K562 (cell line): ENCODE measurements at regions not wholly inside any gene's neighbourhood (a gene's known extent, or its start where the extent isn't known, plus 50 kb on each side); places are given as distances from the start of the nearest gene placed in this dataset.

ENCODE experiments used
- ARID1B ChIP-seq: fragments of 450-650 bp; IDR thresholded peaks from 2 replicates; pipeline ENCODE4 v1.6.1; 2016; ENCODE audit warnings: antibody characterized with exemption, mild to moderate bottlenecking, inconsistent platforms
- CAMTA2 ChIP-seq: fragments of 250-450 bp; sonication (Bioruptor Pico); conservative IDR thresholded peaks from 2 replicates; pipeline ENCODE4 v1.5.1; 2022
- CREBBP ChIP-seq: IDR thresholded peaks from one replicate; pipeline ENCODE4 v1.6.1; 2012; ENCODE audit warnings: low read depth, mild to moderate bottlenecking, control low read depth, inconsistent platforms, low read length
- CXXC5 ChIP-seq: fragments of 250-450 bp; sonication (Bioruptor Pico); IDR thresholded peaks from 2 replicates; pipeline ENCODE4 v1.8.0; 2022; ENCODE audit warnings: inconsistent platforms, mild to moderate bottlenecking, moderate library complexity
- DNMT1 ChIP-seq: fragments of 450-650 bp; IDR thresholded peaks from 2 replicates; pipeline ENCODE4 v1.6.1; 2016; ENCODE audit warnings: antibody characterized with exemption, mild to moderate bottlenecking
- L3MBTL2 ChIP-seq: fragments of 450-650 bp; IDR thresholded peaks from 2 replicates; pipeline ENCODE4 v1.6.1; 2016; ENCODE audit warnings: mild to moderate bottlenecking, moderate library complexity
- NCOR1 ChIP-seq: fragments of 450-650 bp; IDR thresholded peaks from 2 replicates; pipeline ENCODE4 v1.6.1; 2016; ENCODE audit warnings: mild to moderate bottlenecking, moderate library complexity
- PREB ChIP-seq: sonication (generic); formaldehyde crosslinking; IDR thresholded peaks from 2 replicates; pipeline ENCODE4 v1.8.1; 2023; ENCODE audit warnings: mild to moderate bottlenecking, missing genetic modification reagents
- PTTG1 ChIP-seq: fragments of 450-650 bp; IDR thresholded peaks from 2 replicates; pipeline ENCODE4 v1.6.1; 2016; ENCODE audit warnings: low read depth, mild to moderate bottlenecking, missing genetic modification characterization, missing compliant biosample characterization
- RFX1 ChIP-seq: fragments of 450-650 bp; IDR thresholded peaks from 2 replicates; pipeline ENCODE4 v1.6.1; 2016; ENCODE audit warnings: mild to moderate bottlenecking, moderate library complexity
- RNF2 ChIP-seq: sonication (generic); IDR thresholded peaks from 2 replicates; pipeline ENCODE4 v1.6.1; 2016
- SRSF1 ChIP-seq: fragments of 200-400 bp; formaldehyde crosslinking; IDR thresholded peaks from 2 replicates; pipeline ENCODE4 v1.6.1; 2017; ENCODE audit warnings: mild to moderate bottlenecking, low read depth, low read length, moderate library complexity
- ZBTB49 ChIP-seq: sonication (generic); formaldehyde crosslinking; IDR thresholded peaks from 2 replicates; pipeline ENCODE4 v1.8.0; 2022; ENCODE audit warnings: missing genetic modification reagents, mild to moderate bottlenecking, borderline replicate concordance
- ZC3H4 ChIP-seq: sonication (generic); formaldehyde crosslinking; IDR thresholded peaks from 2 replicates; pipeline ENCODE4 v1.9.0; 2021; ENCODE audit warnings: missing genetic modification reagents, borderline replicate concordance
- ZFP91 ChIP-seq: sonication (generic); formaldehyde crosslinking; IDR thresholded peaks from 2 replicates; pipeline ENCODE4 v1.8.0; 2022; ENCODE audit warnings: mild to moderate bottlenecking, missing genetic modification reagents
- ZNF175 ChIP-seq: fragments of 200-800 bp; sonication (Bioruptor generic); IDR thresholded peaks from 2 replicates; pipeline ENCODE4 v1.6.1; 2016; ENCODE audit warnings: low read depth, mild to moderate bottlenecking, missing genetic modification characterization, missing compliant biosample characterization
- ZNF311 ChIP-seq: fragments of 250-450 bp; sonication (Bioruptor Pico); IDR thresholded peaks from 2 replicates; pipeline ENCODE4 v1.4.0; 2020; ENCODE audit warnings: mild to moderate bottlenecking, moderate library complexity
- ZNF436 ChIP-seq: fragments of 250-450, 450-650 bp; sonication (Bioruptor Pico); formaldehyde crosslinking; IDR thresholded peaks from 2 replicates; pipeline ENCODE4 v1.7.0; 2020; ENCODE audit warnings: mild to moderate bottlenecking
- ZNF445 ChIP-seq: fragments of 250-450 bp; sonication (Bioruptor Pico); IDR thresholded peaks from 2 replicates; pipeline ENCODE4 v1.4.0; 2020; ENCODE audit warnings: low read depth, mild to moderate bottlenecking, moderate library complexity
- ZNF778 ChIP-seq: fragments of 450-650 bp; formaldehyde crosslinking; IDR thresholded peaks from 2 replicates; pipeline ENCODE4 v1.4.0; 2020; ENCODE audit warnings: mild to moderate bottlenecking, moderate library complexity
- TF ChIP-seq, protein P1 (sequence below): fragments of 150-350 bp; IDR thresholded peaks from 2 replicates; pipeline ENCODE4 v1.6.1; 2014; ENCODE audit warnings: low read depth, mild to moderate bottlenecking, low read length, borderline replicate concordance

DNA sequence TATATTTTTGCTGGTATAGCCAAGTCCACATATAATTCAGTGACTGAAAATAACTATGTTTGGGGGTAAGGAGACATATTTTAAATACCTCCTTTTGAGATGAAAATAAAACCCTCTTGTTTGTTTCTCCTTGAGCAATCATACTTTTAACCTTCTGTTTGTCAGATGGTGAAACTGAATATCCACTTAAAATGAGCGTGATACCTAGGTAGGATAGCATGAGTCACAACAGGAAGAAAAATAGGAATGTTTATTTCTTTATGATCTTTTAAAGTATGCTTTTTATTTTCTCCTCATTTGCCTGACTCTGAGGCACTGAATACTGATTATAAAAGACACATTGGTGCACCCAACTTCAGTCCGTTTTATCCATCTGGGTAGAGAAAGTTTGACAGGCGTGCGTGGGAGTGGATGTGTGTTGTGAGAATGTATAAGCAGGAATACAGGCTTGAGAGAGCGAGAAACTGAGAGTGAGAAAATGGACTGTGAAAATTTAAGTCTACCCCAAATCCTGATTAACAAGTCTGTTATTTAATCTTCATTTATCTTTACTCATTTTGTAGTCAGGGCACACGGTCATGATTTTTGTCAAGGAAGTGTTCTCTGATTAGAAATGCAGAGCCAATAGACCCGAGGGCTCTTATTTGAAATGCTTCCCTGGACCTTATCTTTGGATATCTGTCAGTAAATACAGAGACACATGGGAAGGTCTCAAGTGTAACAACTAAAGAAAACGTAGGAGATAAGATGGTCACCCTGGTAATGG lies 62.1 kb upstream of the ANTXR2 start (continued):
- TF ChIP-seq CAMTA2 (CRISPR knock-in tag) (no peak), DNMT1 (no peak), PREB (CRISPR knock-in tag) (no peak), ZNF778 (CRISPR knock-in tag) (no peak), CXXC5 (CRISPR knock-in tag) (peak; percentile 17; the same call in 1 of the 2 replicates), ZNF436 (CRISPR knock-in tag) (no peak), RNF2 (0 out of 2 replicates have a peak, but pooled peaks have one; percentile 38), NCOR1 (peak; percentile 39; the same call in 1 of the 2 replicates), ZFP91 (CRISPR knock-in tag) (no peak), SRSF1 (no peak), CREBBP (no peak), PTTG1 (tag) (no peak), ZC3H4 (CRISPR knock-in tag) (no peak), ARID1B (peak; percentile 77), L3MBTL2 (peak; percentile 63; the same call in 1 of the 2 replicates), RFX1 (peak; percentile 81; the same call in 1 of the 2 replicates), ZNF445 (no peak), ZNF175 (peak; percentile 89), ZNF311 (CRISPR knock-in tag) (no peak; the same call in 1 of the 2 replicates), ZBTB49 (CRISPR knock-in tag) (no peak)
- TF ChIP-seq, protein P1, sequence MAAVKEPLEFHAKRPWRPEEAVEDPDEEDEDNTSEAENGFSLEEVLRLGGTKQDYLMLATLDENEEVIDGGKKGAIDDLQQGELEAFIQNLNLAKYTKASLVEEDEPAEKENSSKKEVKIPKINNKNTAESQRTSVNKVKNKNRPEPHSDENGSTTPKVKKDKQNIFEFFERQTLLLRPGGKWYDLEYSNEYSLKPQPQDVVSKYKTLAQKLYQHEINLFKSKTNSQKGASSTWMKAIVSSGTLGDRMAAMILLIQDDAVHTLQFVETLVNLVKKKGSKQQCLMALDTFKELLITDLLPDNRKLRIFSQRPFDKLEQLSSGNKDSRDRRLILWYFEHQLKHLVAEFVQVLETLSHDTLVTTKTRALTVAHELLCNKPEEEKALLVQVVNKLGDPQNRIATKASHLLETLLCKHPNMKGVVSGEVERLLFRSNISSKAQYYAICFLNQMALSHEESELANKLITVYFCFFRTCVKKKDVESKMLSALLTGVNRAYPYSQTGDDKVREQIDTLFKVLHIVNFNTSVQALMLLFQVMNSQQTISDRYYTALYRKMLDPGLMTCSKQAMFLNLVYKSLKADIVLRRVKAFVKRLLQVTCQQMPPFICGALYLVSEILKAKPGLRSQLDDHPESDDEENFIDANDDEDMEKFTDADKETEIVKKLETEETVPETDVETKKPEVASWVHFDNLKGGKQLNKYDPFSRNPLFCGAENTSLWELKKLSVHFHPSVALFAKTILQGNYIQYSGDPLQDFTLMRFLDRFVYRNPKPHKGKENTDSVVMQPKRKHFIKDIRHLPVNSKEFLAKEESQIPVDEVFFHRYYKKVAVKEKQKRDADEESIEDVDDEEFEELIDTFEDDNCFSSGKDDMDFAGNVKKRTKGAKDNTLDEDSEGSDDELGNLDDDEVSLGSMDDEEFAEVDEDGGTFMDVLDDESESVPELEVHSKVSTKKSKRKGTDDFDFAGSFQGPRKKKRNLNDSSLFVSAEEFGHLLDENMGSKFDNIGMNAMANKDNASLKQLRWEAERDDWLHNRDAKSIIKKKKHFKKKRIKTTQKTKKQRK = no peak
